GM23248 (cell line): ENCODE measurements at regions not wholly inside any gene's neighbourhood (a gene's known extent, or its start where the extent isn't known, plus 50 kb on each side); places are given as distances from the start of the nearest gene placed in this dataset.
"Not testable (repeated sequence)": the region's sequence is repeated elsewhere in the genome, so short reads cannot be mapped to it uniquely, and the experiment has no call there.

Experiments used
- DNase-seq: peaks from one replicate; pipeline ENCODE4 v3.0.0-alpha.2; 2015
- H2AFZ ChIP-seq: fragments of 200-600 bp; sonication (generic); 2 replicates; pipeline ENCODE4 v1.6.1; 2016; ENCODE audit warnings: antibody characterized with exemption
- H3F3A ChIP-seq: fragments of 200-600 bp; sonication (generic); 2 replicates; pipeline ENCODE4 v1.6.1; 2016; ENCODE audit warnings: mild to moderate bottlenecking, antibody characterized with exemption, mixed run types; ENCODE audit not compliant: insufficient read depth
- H3K27ac ChIP-seq: fragments of 200-600 bp; sonication (generic); 2 replicates; pipeline ENCODE4 v1.5.1; 2016; ENCODE audit warnings: mild to moderate bottlenecking
- H3K27me3 ChIP-seq: fragments of 200-600 bp; sonication (generic); replicated peaks from 2 replicates; pipeline ENCODE4 v1.6.1; 2016; ENCODE audit warnings: mild to moderate bottlenecking; ENCODE audit not compliant: insufficient read depth
- H3K36me3 ChIP-seq: fragments of 200-600 bp; sonication (generic); 2 replicates; pipeline ENCODE4 v1.6.1; 2016; ENCODE audit warnings: low read depth, mild to moderate bottlenecking
- H3K4me1 ChIP-seq: fragments of 200-600 bp; sonication (generic); 2 replicates; pipeline ENCODE4 v1.6.1; 2016; ENCODE audit warnings: mild to moderate bottlenecking; ENCODE audit not compliant: insufficient read depth
- H3K4me2 ChIP-seq: fragments of 200-600 bp; sonication (generic); one replicate; pipeline ENCODE4 v1.6.1; 2016; ENCODE audit warnings: mild to moderate bottlenecking; ENCODE audit not compliant: unreplicated experiment
- H3K4me3 ChIP-seq: fragments of 200-600 bp; sonication (generic); 2 replicates; pipeline ENCODE4 v1.5.1; 2016; ENCODE audit warnings: mild to moderate bottlenecking
- H3K79me2 ChIP-seq: fragments of 200-600 bp; sonication (generic); 2 replicates; pipeline ENCODE4 v1.6.1; 2016; ENCODE audit warnings: mild to moderate bottlenecking; ENCODE audit not compliant: insufficient read depth
- H3K9ac ChIP-seq: fragments of 200-600 bp; sonication (generic); 2 replicates; pipeline ENCODE4 v1.6.1; 2016; ENCODE audit warnings: mild to moderate bottlenecking
- H3K9me2 ChIP-seq: fragments of 200-600 bp; sonication (generic); 2 replicates; pipeline ENCODE4 v1.6.1; 2016; ENCODE audit warnings: mixed run types, mild to moderate bottlenecking, moderate library complexity; ENCODE audit not compliant: insufficient read depth
- H3K9me3 ChIP-seq: fragments of 200-600 bp; sonication (generic); one replicate; pipeline ENCODE4 v1.6.1; 2017; ENCODE audit warnings: low read depth
- H4K20me1 ChIP-seq: fragments of 200-600 bp; sonication (generic); 2 replicates; pipeline ENCODE4 v1.6.0; 2016; ENCODE audit not compliant: insufficient read depth
- WGBS, 2 experiments: methylation state at CpG; one replicate each; pipeline ENCODE4 v1.1.6; 2015 to 2017; ENCODE audit warnings: low lambda C conversion rate in 2 of 2, low coverage in 1 of 2; ENCODE audit errors: missing lambda C conversion rate in 2 of 2; 5-methylcytosine and 5-hydroxymethylcytosine counted together
- in situ Hi-C: fragments of 300-500 bp; cut with MboI; formaldehyde crosslinking; loops from 2 replicates; pipeline ENCODE4 v1.15.0; 2020

DNA sequence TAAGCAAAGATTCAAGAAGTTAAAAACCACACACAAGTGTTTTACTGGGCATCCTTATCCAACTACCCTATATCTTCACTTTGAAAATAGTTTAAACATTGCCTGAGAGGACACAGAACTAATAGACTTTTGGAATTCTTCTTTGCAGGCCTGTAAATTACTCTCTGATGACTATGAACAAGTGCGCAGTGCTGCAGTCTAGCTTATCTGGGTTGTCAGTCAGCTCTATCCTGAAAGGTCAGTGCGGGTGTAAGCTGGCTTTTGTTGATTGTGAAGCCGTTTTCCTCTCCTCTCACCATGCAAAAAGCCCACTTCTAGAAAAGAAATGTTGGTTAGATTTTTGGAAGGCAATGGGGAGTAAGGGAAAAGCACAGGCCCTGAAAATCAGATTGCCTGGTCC lies 143.6 kb upstream of the ERV3-1 start:
- H3K9ac ChIP-seq, DNase-seq, H3K4me2 ChIP-seq, H3K9me3 ChIP-seq, H3F3A ChIP-seq, H3K4me3 ChIP-seq, H4K20me1 ChIP-seq, H3K79me2 ChIP-seq, H2AFZ ChIP-seq, H3K27me3 ChIP-seq, H3K4me1 ChIP-seq, H3K9me2 ChIP-seq, in situ Hi-C loops, H3K36me3 ChIP-seq, H3K27ac ChIP-seq: not testable (repeated sequence)
- WGBS, 2 experiments = no CpG with 5 or more reads among the region's 3 CpGs

DNA sequence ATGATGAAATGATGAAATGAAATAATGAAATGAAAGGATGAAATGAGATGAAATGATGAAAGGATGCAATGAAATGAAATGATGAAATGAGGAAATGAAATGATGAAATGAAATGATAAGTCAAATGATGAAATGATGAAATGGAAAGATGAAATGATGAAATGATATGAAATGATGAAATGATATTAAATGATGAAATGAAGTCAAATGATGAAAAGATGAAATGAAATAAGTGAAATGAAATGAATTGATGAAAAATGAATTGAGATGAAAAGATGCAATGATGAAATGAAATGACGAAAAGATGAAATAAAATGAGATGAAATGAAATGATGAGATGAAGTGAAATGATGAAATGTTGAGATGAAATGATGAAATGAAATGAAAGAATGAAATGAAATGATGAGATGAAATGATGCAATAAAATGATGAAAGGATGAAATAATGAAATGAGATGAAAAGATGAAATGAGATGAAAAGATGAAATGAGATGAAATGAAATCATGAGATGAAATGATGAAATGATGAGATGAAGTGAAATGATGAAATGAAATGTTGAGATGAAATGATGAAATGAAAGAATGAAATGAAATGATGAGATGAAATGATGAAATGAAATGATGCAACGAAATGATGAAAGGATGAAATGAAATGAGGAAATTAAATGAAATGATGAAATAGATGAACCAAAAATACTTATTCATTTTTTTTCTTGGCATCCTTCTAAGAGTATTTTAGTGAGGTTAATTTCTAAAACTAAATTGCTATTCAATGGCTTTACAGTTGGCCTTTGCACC lies 139.8 kb upstream of the ERV3-1 start:
- in situ Hi-C loops, H2AFZ ChIP-seq, H3K9me2 ChIP-seq, H3K79me2 ChIP-seq, H3K4me1 ChIP-seq, H3K27ac ChIP-seq, H3K36me3 ChIP-seq, H4K20me1 ChIP-seq, H3K9ac ChIP-seq, H3K4me3 ChIP-seq, H3K9me3 ChIP-seq, H3K4me2 ChIP-seq, DNase-seq, H3K27me3 ChIP-seq, H3F3A ChIP-seq: not testable (repeated sequence)
- WGBS, 2 experiments = 48 to 55% methylated on average over 2 of the region's 2 CpGs

DNA sequence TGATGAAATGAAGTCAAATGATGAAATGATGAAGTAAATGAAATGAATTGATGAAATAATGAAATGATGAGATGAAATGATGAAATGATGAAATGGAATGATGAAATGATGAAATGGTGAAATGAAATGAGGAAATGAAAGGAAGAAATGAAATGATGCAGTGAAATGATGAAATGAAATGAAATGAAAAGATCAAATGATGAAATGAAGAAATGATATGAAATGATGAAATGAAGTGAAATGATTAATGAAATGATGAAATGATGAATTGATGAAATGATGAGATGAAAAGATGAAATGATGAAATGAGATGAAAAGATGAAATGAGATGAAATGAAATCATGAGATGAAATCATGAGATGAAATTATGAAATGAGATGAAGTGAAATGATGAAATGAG lies 139.2 kb upstream of the ERV3-1 start:
- H4K20me1 ChIP-seq, H3K4me1 ChIP-seq, H3K79me2 ChIP-seq, DNase-seq, H3K36me3 ChIP-seq, H3K4me3 ChIP-seq, H3K9ac ChIP-seq, H2AFZ ChIP-seq, in situ Hi-C loops, H3K9me3 ChIP-seq, H3K27ac ChIP-seq, H3K4me2 ChIP-seq, H3F3A ChIP-seq, H3K9me2 ChIP-seq, H3K27me3 ChIP-seq: not testable (repeated sequence)

DNA sequence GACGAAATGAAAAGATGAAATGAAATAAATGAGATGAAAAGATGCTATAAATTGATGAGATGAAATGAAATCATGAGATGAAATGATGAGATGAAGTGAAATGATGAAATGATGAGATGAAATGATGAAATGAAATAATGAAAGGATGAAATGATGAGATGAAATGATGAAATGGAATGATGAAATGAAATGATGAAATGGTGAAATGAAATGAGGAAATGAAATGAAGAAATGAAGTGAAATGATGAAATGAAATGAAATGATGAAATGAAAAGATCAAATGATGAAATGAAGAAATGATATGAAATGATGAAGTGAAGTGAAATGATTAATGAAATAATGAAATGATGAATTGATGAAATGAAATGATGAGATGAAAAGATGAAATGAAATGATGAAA lies 138.5 kb upstream of the ERV3-1 start:
- H3K9ac ChIP-seq, H2AFZ ChIP-seq, H3K27me3 ChIP-seq, H3F3A ChIP-seq, H3K4me2 ChIP-seq, H3K9me3 ChIP-seq, H3K9me2 ChIP-seq, H3K79me2 ChIP-seq, H3K4me3 ChIP-seq, H4K20me1 ChIP-seq, H3K27ac ChIP-seq, H3K36me3 ChIP-seq, in situ Hi-C loops, H3K4me1 ChIP-seq, DNase-seq: not testable (repeated sequence)
- WGBS, 2 experiments = 0% methylated on average over 1 of the region's 1 CpG

DNA sequence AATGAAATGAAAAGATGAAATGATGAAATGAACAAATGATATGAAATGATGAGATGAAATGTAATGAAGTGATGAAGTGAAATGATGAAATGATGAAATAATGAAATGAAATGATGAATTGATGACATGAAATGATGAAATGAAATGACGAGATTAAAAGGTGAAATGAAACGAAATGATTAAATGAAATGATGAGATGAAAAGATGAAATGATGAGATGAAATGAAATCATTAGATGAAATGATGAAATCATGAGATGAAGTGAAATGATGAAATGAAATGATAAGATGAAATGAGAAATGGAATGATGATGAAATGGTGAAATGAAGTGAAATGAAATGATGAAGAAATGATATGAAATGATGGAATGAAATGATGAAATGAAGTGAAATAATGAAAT lies 138.1 kb upstream of the ERV3-1 start:
- H3K36me3 ChIP-seq, H3K79me2 ChIP-seq, H3K4me3 ChIP-seq, H3K4me1 ChIP-seq, H3K9me2 ChIP-seq, H3K4me2 ChIP-seq, H3K9me3 ChIP-seq, H2AFZ ChIP-seq, H3K9ac ChIP-seq, H3F3A ChIP-seq, H3K27ac ChIP-seq, DNase-seq, in situ Hi-C loops, H3K27me3 ChIP-seq, H4K20me1 ChIP-seq: not testable (repeated sequence)
- 51 to 57% methylated on average over 2 of the region's 2 CpGs for WGBS, 2 experiments

DNA sequence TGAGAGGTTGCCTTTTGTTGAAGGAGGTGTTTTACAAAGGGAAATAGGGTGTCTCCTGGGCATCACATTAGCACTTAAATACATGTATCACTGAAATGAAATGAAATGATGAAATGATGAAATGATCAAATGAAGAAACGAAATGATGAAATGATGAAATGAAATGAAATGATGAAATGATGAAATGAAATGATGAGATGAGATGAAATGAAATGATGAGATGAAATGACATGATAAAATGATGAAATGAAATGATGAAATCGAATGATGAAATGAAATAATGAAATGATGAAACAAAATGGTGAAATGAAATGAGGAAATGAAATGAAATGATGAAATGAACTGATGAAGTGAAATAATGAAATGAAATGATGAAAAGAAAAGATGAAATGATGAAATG lies 137.6 kb upstream of the ERV3-1 start:
- H3K79me2 ChIP-seq = not testable (repeated sequence)

DNA sequence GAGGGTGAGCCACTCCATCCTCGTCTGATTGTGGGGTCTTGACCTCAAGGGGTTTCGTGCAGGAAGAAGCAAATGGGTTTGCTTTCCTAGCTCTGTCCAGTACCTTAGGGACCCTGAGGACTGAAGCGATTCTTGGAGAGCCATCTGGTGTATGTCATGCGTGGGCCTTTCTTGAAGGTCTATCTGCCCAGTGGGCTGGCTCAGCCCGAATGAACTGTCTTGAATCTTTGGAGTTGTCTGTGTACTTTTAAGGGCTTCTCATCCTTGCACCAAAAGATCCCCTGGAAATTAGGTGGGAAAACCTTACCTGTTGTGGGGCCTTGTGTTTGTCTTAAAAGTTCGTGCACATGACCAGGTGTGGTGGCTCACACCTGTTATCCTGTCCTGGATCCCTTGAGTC lies 135.4 kb upstream of the ERV3-1 start:
- H3F3A ChIP-seq, H3K4me3 ChIP-seq, H3K36me3 ChIP-seq, H3K9me3 ChIP-seq, H4K20me1 ChIP-seq, H3K4me1 ChIP-seq, H3K27me3 ChIP-seq, H3K9me2 ChIP-seq, H3K9ac ChIP-seq, DNase-seq, in situ Hi-C loops, H3K4me2 ChIP-seq, H3K79me2 ChIP-seq, H3K27ac ChIP-seq, H2AFZ ChIP-seq: not testable (repeated sequence)
- 26 to 33% methylated on average over 4 of the region's 6 CpGs for WGBS, 2 experiments

More for the DNA sequence above, 137.6 kb upstream of the ERV3-1 start:
- H3K9ac ChIP-seq, H3K27me3 ChIP-seq, in situ Hi-C loops, H3K36me3 ChIP-seq, H3K9me3 ChIP-seq, H3K4me3 ChIP-seq, H3K27ac ChIP-seq, DNase-seq, H4K20me1 ChIP-seq, H3F3A ChIP-seq, H3K9me2 ChIP-seq, H3K4me2 ChIP-seq, H3K4me1 ChIP-seq, H2AFZ ChIP-seq: not testable (repeated sequence)
- WGBS, 2 experiments = 18 to 21% methylated on average over 2 of the region's 2 CpGs

DNA sequence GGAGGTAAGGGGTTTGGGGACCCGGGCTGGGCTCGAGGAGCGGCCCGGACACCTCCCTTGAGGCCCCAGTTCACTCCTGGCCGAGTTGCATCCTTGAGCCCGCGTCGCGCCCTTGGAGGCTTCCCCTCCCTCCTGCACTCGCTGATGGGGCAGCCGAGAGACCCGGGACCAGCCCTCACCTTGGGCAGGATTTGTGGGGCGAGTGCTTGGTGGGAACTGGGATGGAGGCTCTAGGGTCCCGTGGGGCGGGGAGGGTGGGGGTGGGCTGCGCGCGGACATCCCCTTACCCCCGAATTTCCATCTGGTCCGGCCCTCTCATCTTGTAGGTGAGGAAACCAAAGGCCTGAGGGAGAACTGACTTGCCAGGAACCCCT lies 134.9 kb upstream of the ERV3-1 start:
- H2AFZ ChIP-seq, H3K4me3 ChIP-seq: not testable (repeated sequence)

More for the DNA sequence above, 134.9 kb upstream of the ERV3-1 start:
- in situ Hi-C loops, H3K27ac ChIP-seq, H3K27me3 ChIP-seq, H3K79me2 ChIP-seq, H3K9me3 ChIP-seq, H3F3A ChIP-seq, DNase-seq, H3K9ac ChIP-seq, H3K36me3 ChIP-seq, H3K9me2 ChIP-seq, H4K20me1 ChIP-seq, H3K4me1 ChIP-seq, H3K4me2 ChIP-seq: not testable (repeated sequence)
- WGBS, 2 experiments = 9 to 19% methylated on average over 15 to 17 of the region's 20 CpGs
